Keratinocyte (primary cell): ENCODE measurements at regions not wholly inside any gene's neighbourhood (a gene's known extent, or its start where the extent isn't known, plus 50 kb on each side); places are given as distances from the start of the nearest gene placed in this dataset.

Experiments
- DNase-seq: peaks from one replicate; pipeline ENCODE4 v3.0.0-alpha.2; 2011; ENCODE audit warnings: low read depth, missing footprints, low spot score
- FAIRE-seq: peaks from 2 replicates; lab custom pipeline; 2011; peaks lifted over from hg19 to GRCh38; lab: Jason Lieb, UNC
- H2AFZ ChIP-seq: 2 replicates; pipeline ENCODE4 v1.6.0; 2012; ENCODE audit warnings: low read length, control low read depth, inconsistent platforms; ENCODE audit not compliant: control insufficient read depth
- H3K27ac ChIP-seq: 2 replicates; pipeline ENCODE4 v1.5.1; 2011; ENCODE audit warnings: low read length; ENCODE audit not compliant: control insufficient read depth, insufficient read depth
- H3K27me3 ChIP-seq: 3 replicates; pipeline ENCODE4 v1.6.0; 2011; ENCODE audit warnings: low read length; ENCODE audit not compliant: control insufficient read depth, insufficient read depth; ENCODE audit errors: extremely low read depth
- H3K36me3 ChIP-seq, 2 experiments: 2 replicates in 1 of 2; 3 replicates in 1 of 2; pipeline ENCODE4 v1.5.1; 2011; ENCODE audit warnings: low read length in 2 of 2, mild to moderate bottlenecking in 1 of 2; ENCODE audit not compliant: control insufficient read depth in 2 of 2, insufficient read depth in 2 of 2; ENCODE audit errors: extremely low read depth in 1 of 2
- H3K4me1 ChIP-seq: 3 replicates; pipeline ENCODE4 v1.5.1; 2011; ENCODE audit warnings: low read length; ENCODE audit not compliant: control insufficient read depth, insufficient read depth; ENCODE audit errors: extremely low read depth
- H3K4me2 ChIP-seq: 3 replicates; pipeline ENCODE4 v1.6.0; 2011; ENCODE audit warnings: low read depth, low read length; ENCODE audit not compliant: control insufficient read depth, insufficient read depth; ENCODE audit errors: extremely low read depth
- H3K4me3 ChIP-seq, 3 experiments: fragments of 200-600 bp in 1 of 3; sonication (generic) in 1 of 3; 2 replicates in 2 of 3; 3 replicates in 1 of 3; pipeline ENCODE4 v1.5.1; 2011 to 2016; ENCODE audit warnings: low read length in 3 of 3, mild to moderate bottlenecking in 3 of 3, control low read depth in 2 of 3, inconsistent platforms in 1 of 3, low read depth in 1 of 3, mixed read lengths in 1 of 3, mixed run types in 1 of 3, moderate library complexity in 1 of 3; ENCODE audit not compliant: control insufficient read depth in 2 of 3, insufficient read depth in 2 of 3; ENCODE audit errors: extremely low read depth in 1 of 3
- H3K79me2 ChIP-seq: 2 replicates; pipeline ENCODE4 v1.6.0; 2012; ENCODE audit warnings: low read length; ENCODE audit not compliant: control insufficient read depth, insufficient read depth
- H3K9ac ChIP-seq: 3 replicates; pipeline ENCODE4 v1.6.0; 2011; ENCODE audit warnings: low read length; ENCODE audit not compliant: control insufficient read depth, insufficient read depth; ENCODE audit errors: extremely low read depth
- H3K9me1 ChIP-seq: 3 replicates; pipeline ENCODE4 v1.6.0; 2011; ENCODE audit warnings: low read length; ENCODE audit not compliant: control insufficient read depth, insufficient read depth; ENCODE audit errors: extremely low read depth
- H3K9me3 ChIP-seq: 2 replicates; pipeline ENCODE4 v1.5.1; 2012; ENCODE audit warnings: low read depth, low read length; ENCODE audit not compliant: control insufficient read depth
- H4K20me1 ChIP-seq: 3 replicates; pipeline ENCODE4 v1.6.0; 2011; ENCODE audit warnings: low read length; ENCODE audit not compliant: control insufficient read depth, insufficient read depth; ENCODE audit errors: extremely low read depth
- CTCF ChIP-seq, 3 experiments: IDR thresholded peaks in 1 of 3; conservative IDR thresholded peaks in 1 of 3; optimal IDR thresholded peaks in 1 of 3; 2 replicates in 2 of 3; 3 replicates in 1 of 3; pipeline versions ENCODE3 to v1.5.1; 2011; ENCODE audit warnings: low read length in 3 of 3, mild to moderate bottlenecking in 3 of 3, moderate library complexity in 2 of 3, control low read depth in 1 of 3, inconsistent platforms in 1 of 3; ENCODE audit not compliant: insufficient read depth in 2 of 3; ENCODE audit errors: extremely low read depth in 1 of 3
- EZH2 ChIP-seq: IDR thresholded peaks from one replicate; pipeline ENCODE4 v1.6.1; 2012; ENCODE audit warnings: inconsistent platforms, mild to moderate bottlenecking, low read length, moderate library complexity
- dilution Hi-C: fragments of 300-500 bp; cut with MboI; formaldehyde crosslinking; loops from one replicate; pipeline ENCODE4 v1.7.0; 2020; ENCODE audit warnings: low sequenced_read_pairs; ENCODE audit not compliant: extremely low pct_ligation_motif_present

- peaks cover 30% of the 10 kb centered on the region for H3K4me1 ChIP-seq
- H3K4me2 ChIP-seq: peak overlapping the region; percentile 60
- no peaks in the 10 kb centered on the region for H3K9me1 ChIP-seq
- no peaks in the 10 kb centered on the region for H3K9me3 ChIP-seq
- TF ChIP-seq CTCF (optimal IDR thresholded peaks at IDR 0.05 in 1 of 3, IDR thresholded peaks at IDR 0.05 in 1 of 3, conservative IDR thresholded peaks at IDR 0.05 in 1 of 3; ENCODE audit: extremely low read depth in 1 of 3, insufficient read depth in 2 of 3, low read length in 3 of 3): no peak
- TF ChIP-seq EZH2: no peak
- no peak overlapping the region for H3K9ac ChIP-seq
- FAIRE-seq: peak; percentile 85
- dilution Hi-C loops: no loop called here
- no peaks in the 10 kb centered on the region for H3K27me3 ChIP-seq
- peak; percentile 81 for DNase-seq
- H4K20me1 ChIP-seq: no peaks in the 10 kb centered on the region
- H2AFZ ChIP-seq: peak overlapping the region; percentile 73
- no peak overlapping the region for H3K4me3 ChIP-seq
- no peaks in the 10 kb centered on the region for H3K36me3 ChIP-seq
- H3K79me2 ChIP-seq: no peaks in the 10 kb centered on the region
- H3K27ac ChIP-seq: peak overlapping the region; percentile 86
Observed at GRCh38 chr17:69761767-69762321, 313.2 kb upstream of the KCNJ16 start.

- no peaks in the 10 kb centered on the region for H3K79me2 ChIP-seq
- H3K9ac ChIP-seq: no peak overlapping the region
- H3K36me3 ChIP-seq: no peaks in the 10 kb centered on the region
- dilution Hi-C loops: no loop called here
- peaks cover 30% of the 10 kb centered on the region for H3K4me1 ChIP-seq
- H3K27ac ChIP-seq: peak overlapping the region; percentile 61
- H3K4me3 ChIP-seq: no peak overlapping the region
- no peaks in the 10 kb centered on the region for H3K27me3 ChIP-seq
- no peak for DNase-seq
- H3K9me1 ChIP-seq: no peaks in the 10 kb centered on the region
- no peak for TF ChIP-seq EZH2
- no peak for TF ChIP-seq CTCF (optimal IDR thresholded peaks at IDR 0.05 in 1 of 3, IDR thresholded peaks at IDR 0.05 in 1 of 3, conservative IDR thresholded peaks at IDR 0.05 in 1 of 3; ENCODE audit: extremely low read depth in 1 of 3, insufficient read depth in 2 of 3, low read length in 3 of 3)
- no peaks in the 10 kb centered on the region for H3K9me3 ChIP-seq
- peak overlapping the region; percentile 7 for H2AFZ ChIP-seq
- peak overlapping the region; percentile 60 for H3K4me2 ChIP-seq
- FAIRE-seq: peak; percentile 51
- no peaks in the 10 kb centered on the region for H4K20me1 ChIP-seq
Observed at GRCh38 chr17:69762359-69762758, 312.7 kb upstream of the KCNJ16 start.
